HS-5 (cell line): ENCODE measurements at regions not wholly inside any gene's neighbourhood (a gene's known extent, or its start where the extent isn't known, plus 50 kb on each side); places are given as distances from the start of the nearest gene placed in this dataset.

Experiments
- DNase-seq: peaks from one replicate; pipeline ENCODE4 v3.0.0-alpha.2; 2012; ENCODE audit warnings: low read depth

DNA sequence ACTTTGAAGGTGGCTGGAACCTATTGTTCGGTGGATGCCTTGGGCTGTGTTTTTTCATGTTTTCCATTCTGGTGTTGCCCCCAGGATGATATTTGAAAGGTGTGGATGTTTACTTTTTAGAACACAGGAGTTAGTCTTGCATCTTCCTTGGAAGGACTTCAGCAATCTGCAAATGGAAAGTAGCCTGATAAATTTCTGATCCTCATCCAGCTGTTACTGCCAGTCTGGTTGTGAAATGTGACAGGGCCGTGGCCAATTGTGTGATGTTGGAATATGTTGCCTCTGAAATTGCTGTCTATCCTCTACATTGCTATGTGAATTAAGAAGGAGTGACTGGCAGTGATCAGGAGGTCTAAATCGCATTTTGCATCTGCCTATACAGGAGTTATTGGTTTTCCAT is 382.5 kb upstream of the C2CD4B start:
- DNase-seq = no peak

DNA sequence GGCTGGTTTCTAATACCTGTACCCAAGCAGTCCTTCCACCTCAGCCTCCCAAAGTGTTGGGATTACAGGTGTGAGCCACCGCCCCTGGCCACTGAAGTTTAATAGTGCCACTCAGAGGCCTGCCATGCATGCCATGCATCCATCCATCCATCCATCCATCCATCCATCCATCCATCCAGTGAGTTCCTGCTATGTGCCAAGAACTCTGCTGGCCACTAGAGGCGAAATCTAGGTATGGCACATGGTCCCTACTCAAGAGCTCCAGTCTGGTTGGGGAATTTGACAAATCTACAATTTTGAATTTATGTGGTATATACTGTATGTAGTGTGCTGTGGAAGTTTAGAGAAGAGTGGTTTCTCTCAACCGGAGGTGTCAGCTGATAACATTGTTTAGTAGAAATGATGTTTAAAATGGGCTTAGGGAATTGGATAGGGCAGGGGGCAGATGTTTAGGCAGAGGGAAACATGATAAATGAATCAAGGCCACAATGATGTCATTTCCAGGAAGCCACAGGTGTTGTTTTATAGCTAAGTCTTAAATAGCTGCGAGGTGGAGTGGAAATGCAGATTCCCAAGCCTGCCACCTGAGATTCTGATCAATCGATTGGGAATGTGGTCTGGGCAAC is 384.4 kb upstream of the C2CD4B start:
- DNase-seq = no peak

DNA sequence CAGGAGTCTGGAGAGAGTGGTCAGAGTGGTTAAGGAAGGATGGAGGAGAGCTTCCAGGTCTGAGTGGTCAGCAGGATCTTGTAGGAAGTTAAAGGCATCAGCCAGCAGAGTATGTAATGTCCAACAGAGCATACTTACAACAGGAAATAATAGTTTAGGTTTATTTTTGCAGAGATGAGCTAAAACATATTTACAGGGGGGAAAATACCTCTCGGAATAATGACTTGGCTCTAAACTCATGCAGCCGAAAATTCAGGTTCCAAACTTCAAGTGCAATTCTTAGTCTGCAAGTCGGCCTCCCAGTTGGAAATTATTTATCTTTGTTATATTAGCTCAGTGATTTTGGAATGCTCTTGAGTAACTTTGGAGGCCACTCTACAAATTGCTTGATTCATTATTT is 385.0 kb upstream of the C2CD4B start:
- no peak for DNase-seq

DNA sequence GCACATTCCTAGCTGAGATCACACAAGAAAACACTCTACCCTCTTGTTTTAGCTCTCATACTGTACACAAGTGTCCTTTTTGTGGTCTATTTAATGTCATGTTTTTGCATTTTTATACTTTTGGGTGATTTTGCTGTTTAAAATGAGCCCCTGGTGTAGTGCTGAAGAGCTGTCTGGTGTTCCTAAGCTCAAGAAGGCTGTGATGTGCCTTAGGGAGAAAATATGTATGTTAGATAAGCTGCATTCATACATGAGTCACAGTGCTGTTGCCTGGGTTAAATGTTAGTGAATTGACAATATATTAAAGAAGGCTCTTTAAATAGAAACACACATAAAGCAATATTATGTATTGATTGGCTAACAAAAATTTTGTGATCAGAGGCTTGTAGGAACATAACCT is 387.4 kb upstream of the C2CD4B start:
- no peak for DNase-seq

DNA sequence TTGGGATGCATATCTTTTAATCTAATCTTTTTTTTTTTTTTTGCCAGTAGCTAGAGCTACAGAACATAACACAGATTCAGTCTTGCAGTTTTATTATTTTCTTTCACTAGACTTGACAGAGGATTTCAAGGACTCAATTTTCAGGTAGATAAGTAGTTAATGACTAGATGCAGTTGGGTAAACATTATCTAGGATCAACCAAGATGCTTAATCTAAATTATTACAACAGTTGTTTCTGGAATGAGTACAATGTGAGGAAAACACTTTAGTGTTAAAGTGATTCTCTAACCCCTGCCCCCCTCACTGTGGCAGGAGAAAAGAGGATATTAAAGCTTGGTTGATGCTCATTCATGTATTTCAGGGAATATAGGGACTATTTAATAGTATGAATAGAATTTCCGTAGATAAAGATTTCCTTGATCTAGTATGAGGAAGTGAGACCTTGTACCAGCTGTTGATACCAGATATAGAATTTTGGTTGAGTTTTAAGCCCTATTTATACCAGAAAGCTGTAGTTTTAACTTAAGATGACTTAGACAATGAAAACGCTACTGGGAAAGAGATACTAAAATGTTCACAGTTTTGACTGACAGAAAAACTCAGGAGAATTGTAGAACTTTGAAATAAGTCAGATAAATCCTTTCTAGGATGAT is 389.0 kb upstream of the C2CD4B start:
- no peak for DNase-seq

DNA sequence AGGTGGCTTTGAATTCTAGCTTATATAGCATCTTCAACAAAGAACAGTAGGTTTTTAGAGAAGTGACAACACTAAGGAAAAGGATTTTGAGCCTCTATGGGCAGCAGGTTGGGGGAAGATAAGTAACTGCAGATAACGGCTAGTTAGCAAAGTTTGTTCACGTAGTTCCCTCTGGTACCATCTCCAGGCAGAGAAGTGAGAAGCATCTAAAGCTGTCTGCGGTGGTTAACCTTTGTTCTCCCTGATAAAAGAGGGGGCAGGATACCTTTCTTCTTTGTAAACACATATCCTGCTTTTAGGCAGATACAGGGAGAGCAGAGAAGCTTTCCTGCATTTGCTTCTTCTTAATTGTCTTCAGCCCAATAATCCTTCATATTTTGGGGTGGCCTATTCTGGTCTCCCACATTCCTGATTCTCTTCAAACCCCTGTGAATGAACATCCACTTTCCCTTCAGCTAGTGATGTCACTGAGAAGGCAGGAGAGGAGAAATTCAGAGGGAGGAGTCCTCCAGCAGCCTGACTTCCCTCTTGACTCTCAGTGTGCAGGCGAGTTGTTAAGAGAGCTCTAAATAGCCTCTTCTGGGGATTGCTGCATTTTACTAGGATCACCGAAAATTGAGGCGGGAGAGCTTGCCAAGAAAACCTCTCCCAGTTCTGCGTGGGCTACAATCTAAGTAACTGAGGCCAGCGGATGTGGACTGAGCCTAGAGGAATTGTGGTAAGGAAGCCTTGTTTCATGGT is 393.7 kb upstream of the C2CD4B start:
- DNase-seq = no peak

DNA sequence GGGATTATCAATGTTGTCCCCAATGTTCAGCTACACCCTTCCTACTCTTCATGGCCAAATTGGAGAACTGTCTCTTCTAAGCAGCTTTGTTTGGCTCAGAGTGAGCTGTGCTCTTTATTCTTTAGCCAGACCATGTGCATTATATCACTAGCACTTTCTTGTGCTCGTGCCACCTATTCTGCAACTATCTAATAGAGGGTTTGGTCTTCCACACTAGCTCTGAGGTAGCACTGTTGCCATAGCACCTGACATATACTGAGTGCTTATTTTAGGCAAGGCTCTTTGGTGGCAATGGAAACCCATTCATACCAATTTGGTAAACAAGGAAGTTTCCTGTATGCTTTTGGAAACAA is 394.3 kb upstream of the C2CD4B start:
- no peak for DNase-seq

DNA sequence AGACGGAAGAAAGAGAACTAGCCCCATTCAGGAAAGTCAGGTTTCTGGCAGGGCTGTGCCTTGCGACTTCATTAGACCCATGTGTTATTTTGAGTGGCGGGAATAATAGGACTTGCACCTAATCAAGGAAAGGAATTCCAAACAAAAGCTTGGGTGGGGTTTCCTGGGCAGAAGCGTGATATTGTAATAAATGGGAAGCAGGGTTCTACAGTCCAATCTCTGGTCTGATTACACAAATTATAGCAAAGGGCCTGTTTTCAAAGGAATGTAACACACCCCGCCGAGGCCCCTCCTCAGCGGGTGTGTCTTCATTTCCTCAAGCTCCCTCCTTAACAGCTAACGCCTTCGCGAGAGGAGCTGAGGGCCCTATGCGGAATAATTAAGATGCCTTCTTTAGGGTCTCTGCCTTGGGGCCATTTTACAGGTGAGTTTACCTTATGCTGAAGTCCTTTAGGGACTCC is 396.0 kb upstream of the C2CD4B start:
- DNase-seq = no peak

DNA sequence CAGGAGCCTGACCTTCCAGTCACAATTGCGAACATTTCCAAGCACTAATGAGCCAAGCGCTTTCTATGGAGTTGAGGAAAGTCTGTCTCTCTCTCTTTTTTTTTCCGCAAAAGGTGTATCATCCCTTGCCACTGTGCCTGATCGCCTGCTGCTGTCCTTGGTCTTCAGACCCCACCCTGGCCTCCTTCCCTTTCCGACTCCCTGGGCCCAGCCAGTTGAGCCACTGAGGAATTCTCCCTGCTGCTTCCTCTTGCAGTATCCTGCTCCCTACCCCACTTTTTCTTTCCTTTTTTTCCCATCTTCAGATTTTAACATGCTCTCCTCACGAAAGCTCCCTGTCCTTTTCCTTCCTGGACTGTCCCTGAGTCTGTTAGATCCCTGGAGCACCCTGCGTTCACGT is 396.5 kb upstream of the C2CD4B start:
- no peak for DNase-seq

DNA sequence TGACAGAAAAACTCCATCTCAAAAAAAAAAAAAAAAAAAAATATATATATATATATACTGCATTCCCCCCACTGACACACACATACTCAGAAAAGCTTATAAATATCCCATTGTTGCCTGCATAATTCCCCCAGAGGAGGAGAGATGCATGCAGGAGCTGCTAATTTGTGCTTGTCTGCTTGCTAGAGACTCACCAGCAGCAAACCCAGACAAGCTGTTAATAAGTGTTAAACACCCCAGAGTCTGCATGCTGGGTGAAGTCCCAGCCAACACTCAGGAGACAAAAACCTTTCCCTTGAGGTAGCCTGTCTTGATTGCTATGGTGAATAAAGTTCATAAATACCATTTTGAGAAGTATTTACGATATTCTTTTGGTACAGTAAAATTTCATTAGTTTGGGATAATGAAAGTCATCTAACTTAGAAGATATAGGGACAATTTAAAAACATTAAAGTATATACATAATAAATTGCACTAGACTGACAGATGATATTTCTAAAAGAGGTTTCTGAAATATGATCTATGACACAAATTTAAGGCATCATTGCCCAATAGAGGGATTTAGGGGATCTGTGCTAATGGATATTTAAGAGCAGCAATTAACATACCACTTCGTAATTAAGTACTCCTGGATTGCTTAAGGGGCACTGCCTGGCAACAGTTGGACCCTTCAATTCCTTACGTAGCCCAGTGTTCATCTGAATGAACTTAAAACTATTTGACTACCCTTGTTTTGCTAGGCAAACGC is 400.0 kb upstream of the C2CD4B start:
- no peak for DNase-seq

DNA sequence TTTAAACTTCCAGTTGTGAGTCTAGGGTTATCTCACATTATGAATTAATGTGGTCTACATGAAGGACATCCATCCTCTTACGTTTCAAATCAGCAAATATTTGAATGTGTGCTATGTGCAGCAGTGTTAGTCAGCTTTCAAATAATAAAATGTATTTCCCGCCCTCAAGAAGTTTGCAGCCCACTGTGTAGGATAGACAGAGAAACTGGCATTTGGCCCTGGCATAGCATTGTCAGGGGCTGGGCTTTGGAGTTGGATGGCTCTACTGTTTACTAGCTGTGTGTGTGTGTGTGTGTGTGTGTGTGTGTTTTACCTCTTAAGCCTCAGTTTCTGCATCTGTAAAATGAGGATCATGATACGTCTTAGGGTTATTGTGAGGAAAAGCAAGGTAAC is 400.5 kb upstream of the C2CD4B start:
- DNase-seq = no peak

DNA sequence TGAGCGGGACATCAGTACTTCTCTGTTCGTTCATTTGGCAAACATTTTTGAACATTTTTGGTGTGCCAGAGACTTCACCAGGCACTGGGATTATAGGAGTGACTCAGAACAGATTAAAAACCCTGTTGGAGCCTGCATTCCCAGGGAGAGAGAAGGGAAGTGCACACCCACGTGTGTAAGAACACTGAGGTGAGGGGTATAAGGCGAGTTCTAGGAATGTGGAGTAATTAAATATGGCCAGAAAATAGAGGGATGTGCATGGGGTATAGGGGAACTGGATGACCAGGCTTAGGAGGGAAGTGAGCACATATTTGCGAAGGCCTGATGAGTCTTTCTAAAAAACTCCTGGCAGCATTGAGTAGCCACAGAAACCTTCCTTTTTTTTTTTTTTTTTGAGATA is 401.2 kb upstream of the C2CD4B start:
- DNase-seq = no peak

DNA sequence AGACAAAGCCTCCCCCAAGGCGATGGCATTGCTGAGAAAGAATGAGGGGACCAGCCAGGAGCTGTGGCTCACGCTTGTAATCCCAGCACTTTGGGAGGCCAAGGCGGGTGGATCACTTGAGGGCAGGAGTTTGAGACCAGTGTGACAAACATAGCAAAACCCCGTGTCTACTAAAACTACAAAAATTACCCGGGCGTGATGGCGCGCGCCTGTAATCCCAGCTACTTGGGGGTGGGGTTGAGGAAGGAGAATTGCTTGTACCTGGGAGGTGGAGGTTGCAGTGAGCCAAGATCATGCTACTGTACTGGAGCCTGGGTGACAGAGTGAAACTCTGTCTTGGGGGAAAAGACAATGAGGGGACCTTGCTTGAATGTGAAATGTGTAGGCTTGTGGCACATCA is 402.4 kb upstream of the C2CD4B start:
- DNase-seq = no peak

DNA sequence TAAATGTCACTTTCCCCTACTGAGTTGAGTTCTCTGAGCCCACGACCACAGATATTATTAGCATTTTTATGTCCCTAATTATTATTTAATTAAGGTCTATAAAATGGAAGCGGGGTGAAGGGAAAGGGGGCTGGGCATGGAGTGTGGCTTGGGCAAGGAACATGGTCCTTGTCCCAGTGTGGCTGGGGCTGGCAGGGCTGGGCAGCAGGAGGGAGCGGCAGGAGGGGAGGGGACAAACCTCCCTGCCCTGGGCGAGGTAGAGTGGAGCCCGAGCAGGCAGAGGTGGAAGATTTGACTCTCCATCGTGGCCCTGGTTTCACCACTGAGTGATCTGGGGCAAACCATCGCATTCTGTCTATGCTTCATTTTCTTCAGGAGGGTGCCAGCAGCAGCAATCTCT is 402.9 kb upstream of the C2CD4B start:
- no peak for DNase-seq

DNA sequence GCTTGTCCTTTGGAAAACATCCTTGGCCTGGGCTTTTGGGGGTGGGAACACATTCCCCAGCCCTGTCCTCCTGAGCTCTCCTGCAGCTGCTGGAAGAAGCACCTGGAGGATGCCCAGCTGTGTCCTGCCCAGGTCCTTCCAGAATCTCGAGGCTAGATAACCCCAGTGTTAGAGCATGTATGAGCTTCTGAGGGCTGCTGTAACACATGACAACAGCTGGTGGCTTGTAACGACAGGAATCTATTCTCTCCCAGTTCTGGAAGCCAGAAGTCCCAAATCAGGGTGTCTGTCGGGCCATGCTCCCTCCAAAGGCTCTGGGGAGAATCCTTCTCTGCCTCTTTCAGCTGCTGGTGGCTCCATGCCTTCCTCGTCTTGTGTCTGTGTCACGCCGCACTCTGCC is 403.6 kb upstream of the C2CD4B start:
- no peak for DNase-seq

DNA sequence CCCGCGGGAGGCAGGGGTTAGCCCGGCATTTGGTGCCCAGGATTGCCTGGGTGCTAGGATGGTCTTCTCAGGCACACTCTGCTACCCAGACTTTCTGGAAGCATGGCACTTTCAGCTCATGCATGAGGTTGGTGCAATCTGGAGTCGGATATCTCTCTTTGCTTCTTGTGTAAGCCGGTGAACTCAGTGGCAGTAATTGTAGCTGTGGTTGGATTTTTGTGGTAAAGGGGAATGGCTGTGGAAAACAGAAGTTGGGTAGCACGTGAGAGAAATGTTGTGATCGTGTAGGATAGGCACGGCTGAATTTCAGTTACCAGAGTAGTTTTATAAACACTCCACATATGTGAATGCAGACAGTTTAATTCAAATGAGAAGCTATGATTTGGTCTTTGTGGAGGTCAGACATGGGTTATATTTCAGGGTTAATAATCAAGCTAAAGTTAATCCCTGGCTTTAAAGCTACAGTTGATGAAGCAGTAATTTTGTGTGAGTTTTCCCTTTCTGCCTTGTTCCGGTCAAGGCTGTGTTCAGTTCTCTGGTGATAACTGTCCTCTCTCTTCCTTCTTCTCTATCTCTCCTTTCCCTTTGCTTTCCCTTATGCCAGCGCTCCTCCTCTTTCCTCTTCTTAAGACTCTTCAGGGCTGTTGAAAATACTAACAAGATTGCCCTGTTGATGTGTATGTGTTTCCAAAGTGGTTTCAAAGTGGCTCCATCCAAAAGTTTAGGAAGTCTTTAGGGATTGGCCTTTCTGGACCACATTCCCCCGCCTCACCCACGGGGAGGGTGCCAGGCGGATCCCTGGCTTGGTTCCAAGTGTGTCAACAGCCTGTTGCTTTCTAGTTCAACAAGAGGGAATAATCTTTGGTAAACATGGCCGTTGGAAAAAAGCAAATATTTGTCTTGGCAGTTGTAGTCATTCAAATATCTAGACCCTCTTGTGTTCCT is 404.6 kb upstream of the C2CD4B start:
- DNase-seq = no peak

DNA sequence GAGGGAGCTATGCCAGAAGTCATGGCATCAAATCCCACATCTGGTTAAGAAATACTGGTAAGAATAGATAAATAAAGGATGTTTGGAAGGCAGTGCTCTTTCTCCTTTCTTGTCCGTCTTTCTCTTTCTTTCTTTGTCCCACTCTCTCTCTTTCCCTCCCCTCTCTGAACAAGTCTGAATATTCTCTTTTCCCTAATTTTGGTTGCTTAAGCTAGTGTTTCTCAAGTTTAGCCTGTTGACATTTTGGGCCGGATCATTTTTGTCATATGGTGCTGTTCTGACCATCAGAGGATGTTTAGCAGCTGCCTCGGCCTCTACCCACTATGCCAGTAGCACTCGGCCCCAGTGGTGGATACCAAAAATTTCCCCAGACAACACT is 405.3 kb upstream of the C2CD4B start:
- no peak for DNase-seq

DNA sequence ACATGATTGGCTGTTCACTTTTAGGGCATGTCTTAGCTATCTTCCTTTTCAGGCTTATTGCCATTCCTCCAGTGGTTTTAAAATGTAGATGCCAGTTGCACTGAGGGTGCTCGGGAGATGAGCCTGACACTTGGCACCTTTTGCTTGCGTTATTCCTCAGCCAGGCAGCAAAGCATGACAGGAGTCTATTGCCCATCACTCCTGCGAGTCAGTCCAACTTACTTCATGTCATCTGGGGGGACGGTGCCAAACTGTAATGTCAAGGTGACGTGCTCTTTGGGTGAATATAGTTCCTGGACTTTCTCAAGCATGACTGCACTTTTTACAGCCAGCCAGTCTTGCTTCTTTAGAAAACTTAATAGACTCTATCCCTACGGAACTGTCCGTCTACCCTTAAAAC is 406.0 kb upstream of the C2CD4B start:
- no peak for DNase-seq

DNA sequence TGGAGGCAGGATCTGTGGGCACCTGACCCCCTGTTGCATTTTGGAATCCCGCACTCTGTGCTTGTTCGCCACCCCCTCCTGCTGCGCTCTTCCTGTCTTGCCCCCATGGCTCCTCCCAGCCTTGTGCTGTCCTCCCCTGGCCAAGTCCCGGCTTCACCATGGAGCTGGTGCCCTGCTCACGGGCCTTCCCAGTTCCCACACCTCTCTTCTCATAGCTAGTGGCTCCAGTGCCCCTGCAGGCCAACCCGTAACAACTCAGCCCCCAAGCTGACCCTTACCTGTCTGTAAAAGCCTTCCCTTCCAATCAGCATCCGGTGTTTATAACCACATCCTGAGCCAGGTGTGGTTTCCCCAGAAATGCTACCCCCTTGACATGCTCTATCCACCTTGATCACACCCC is 407.7 kb upstream of the C2CD4B start:
- no peak for DNase-seq

DNA sequence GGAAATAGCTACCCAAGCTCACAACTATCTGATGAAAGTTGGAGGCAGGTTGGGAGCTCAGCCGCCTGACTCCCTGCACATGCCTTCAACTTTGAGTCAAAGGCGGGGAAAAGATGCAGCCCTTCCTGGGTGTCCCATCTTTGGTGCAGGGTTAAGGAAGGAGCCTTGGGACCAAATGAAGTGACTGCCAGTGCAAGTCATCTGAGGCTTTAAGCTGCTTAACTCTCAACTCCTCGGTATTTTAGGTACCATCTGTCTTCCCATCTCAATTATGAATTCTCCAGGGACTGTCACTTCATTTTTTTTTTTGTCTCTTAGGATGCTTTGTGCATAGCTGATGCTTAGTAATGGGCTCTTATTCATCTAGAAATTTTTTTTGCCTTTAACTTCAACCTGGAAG is 408.8 kb upstream of the C2CD4B start:
- DNase-seq = no peak

DNA sequence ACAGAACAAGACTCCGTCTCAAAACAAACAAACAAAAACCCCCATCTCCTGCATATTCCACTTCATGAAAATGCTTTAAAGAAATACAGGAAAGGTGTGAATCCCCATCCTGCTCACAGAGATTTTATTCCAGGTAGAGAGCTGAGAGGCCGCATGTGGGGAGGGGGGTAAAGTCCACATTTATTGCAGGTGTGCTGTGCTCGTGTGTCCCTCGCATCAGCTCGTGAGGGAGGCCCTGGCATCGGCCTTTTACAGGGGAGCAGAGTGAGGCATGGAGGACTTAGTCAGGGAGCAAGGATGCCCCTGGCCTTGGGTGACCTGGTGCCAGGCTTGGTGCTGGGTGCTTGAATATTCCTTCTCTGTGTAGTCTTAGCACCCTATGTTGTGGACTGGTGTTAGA is 413.5 kb upstream of the C2CD4B start:
- no peak for DNase-seq

DNA sequence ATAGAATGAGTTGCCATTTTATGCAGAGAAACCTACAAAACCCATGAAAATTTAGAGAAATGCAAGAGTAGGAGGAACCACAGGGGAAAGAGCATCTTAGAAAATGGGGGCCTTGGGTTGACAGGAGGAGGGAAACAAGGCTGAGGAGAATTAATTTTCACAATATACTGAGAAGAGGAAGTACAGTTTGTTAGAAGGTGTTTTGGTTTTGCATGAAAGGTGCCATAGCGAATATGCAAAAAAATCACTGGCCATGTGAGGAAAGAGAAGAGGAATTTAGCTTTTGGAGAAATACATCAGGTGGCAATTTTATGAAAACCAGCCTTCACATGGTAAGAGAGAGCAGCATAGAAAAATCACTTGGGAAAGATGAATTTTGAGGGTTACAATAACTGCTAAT is 413.9 kb upstream of the C2CD4B start:
- no peak for DNase-seq
